HepG2 (cell line): ENCODE measurements at regions not wholly inside any gene's neighbourhood (a gene's known extent, or its start where the extent isn't known, plus 50 kb on each side); places are given as distances from the start of the nearest gene placed in this dataset.

Experiments used
- ATAC-seq: fragments of 200-7000 bp; cut with Tn5 transposase; 3 replicates; pipeline ENCODE4 v1.9.1; 2020; ENCODE audit warnings: mild to moderate bottlenecking, moderate library complexity
- BruUV-seq: library from RNA; stranded (reverse); fragments of 400-500 nt; replicated peaks from 2 replicates; lab custom pipeline; 2021; lab: Mats Ljungman, UMichigan
- CTCF ChIA-PET: fragments of 300-600 bp; formaldehyde crosslinking; extraction: SDS; loops from one replicate; lab custom pipeline; 2021; ENCODE audit warnings: low total read pairs, inconsistent platforms, low intra/inter-chr PET ratio; lab: Yijun Ruan, JAX
- POLR2A ChIA-PET: fragments of 350-600 bp; sonication (Branson Sonifier 250); formaldehyde crosslinking; loops from one replicate; lab custom pipeline; 2020; ENCODE audit warnings: antibody characterized with exemption, inconsistent platforms; lab: Yijun Ruan, JAX
- DNase-seq: peaks from one replicate; pipeline ENCODE4 v3.0.0-alpha.2; 2015; ENCODE audit warnings: low spot score
- FAIRE-seq: peaks from 3 replicates; lab custom pipeline; 2011; peaks lifted over from hg19 to GRCh38; lab: Jason Lieb, UNC
- H2AFZ ChIP-seq: one replicate; pipeline ENCODE4 v1.6.1; 2011; ENCODE audit warnings: low read length, inconsistent platforms
- H3K27ac ChIP-seq: fragments of 300-600 bp; 3 replicates; pipeline ENCODE4 v1.8.0; 2011; ENCODE audit warnings: mixed run types, mild to moderate bottlenecking, mixed read lengths, low read length, inconsistent platforms; ENCODE audit not compliant: insufficient read depth; ENCODE audit errors: extremely low read length
- H3K27me3 ChIP-seq, 2 experiments: fragments of 200-600 bp in 1 of 2; 2 replicates in 1 of 2; 3 replicates in 1 of 2; pipeline versions ENCODE4 v1.6.0 to v1.8.0; 2011; ENCODE audit warnings: low read length in 2 of 2, mild to moderate bottlenecking in 2 of 2, moderate library complexity in 2 of 2, inconsistent platforms in 1 of 2; ENCODE audit not compliant: insufficient read depth in 2 of 2, control insufficient read depth in 1 of 2
- H3K36me3 ChIP-seq, 2 experiments: fragments of 200-600 bp in 1 of 2; replicated peaks in 1 of 2; 2 replicates in 1 of 2; 3 replicates in 1 of 2; pipeline versions ENCODE4 v1.5.1 to v1.8.0; 2011; ENCODE audit warnings: low read length in 2 of 2, inconsistent platforms in 1 of 2; ENCODE audit not compliant: insufficient read depth in 2 of 2, control insufficient read depth in 1 of 2
- H3K4me1 ChIP-seq: 2 replicates; pipeline ENCODE4 v1.5.1; 2012; ENCODE audit warnings: low read length, inconsistent platforms; ENCODE audit not compliant: insufficient read depth
- H3K4me2 ChIP-seq: 2 replicates; pipeline ENCODE4 v1.6.0; 2011; ENCODE audit warnings: low read depth, low read length, inconsistent platforms
- H3K4me3 ChIP-seq, 3 experiments: fragments of 200-600 bp in 1 of 3; sonication (generic), shearing (Covaris generic) in 1 of 3; replicated peaks in 1 of 3; 2 replicates each; pipeline ENCODE4 v1.5.1; 2011 to 2016; ENCODE audit warnings: low read length in 3 of 3, inconsistent platforms in 2 of 3, low read depth in 2 of 3, mild to moderate bottlenecking in 2 of 3, control low read depth in 1 of 3, mixed read lengths in 1 of 3; ENCODE audit not compliant: insufficient read depth in 1 of 3
- H3K79me2 ChIP-seq: one replicate; pipeline ENCODE4 v1.6.1; 2011; ENCODE audit warnings: low read length, inconsistent platforms; ENCODE audit not compliant: insufficient read depth
- H3K9ac ChIP-seq: 2 replicates; pipeline ENCODE4 v1.6.0; 2011; ENCODE audit warnings: mild to moderate bottlenecking, low read depth, low read length, inconsistent platforms; ENCODE audit not compliant: insufficient read depth
- H3K9me3 ChIP-seq: 2 replicates; pipeline ENCODE4 v1.5.1; 2012; ENCODE audit warnings: mild to moderate bottlenecking, low read length
- H4K20me1 ChIP-seq: 2 replicates; pipeline ENCODE4 v1.6.0; 2011; ENCODE audit warnings: inconsistent platforms, mild to moderate bottlenecking, low read length, moderate library complexity; ENCODE audit not compliant: insufficient read depth
- BORCS8-MEF2B ChIP-seq: sonication (generic); formaldehyde crosslinking; IDR thresholded peaks from 2 replicates; pipeline ENCODE4 v1.8.0; 2022; ENCODE audit warnings: mild to moderate bottlenecking, missing genetic modification reagents
- CC2D1A ChIP-seq: sonication (generic); formaldehyde crosslinking; IDR thresholded peaks from 2 replicates; pipeline ENCODE4 v1.8.1; 2023; ENCODE audit warnings: mild to moderate bottlenecking, missing genetic modification reagents
- CREB1 ChIP-seq, 2 experiments: fragments of 450-650 bp in 1 of 2; IDR thresholded peaks; 2 replicates each; pipeline ENCODE4 v1.6.1; 2016 to 2017; ENCODE audit warnings: control low read depth in 1 of 2, mild to moderate bottlenecking in 1 of 2, missing compliant biosample characterization in 1 of 2, missing genetic modification characterization in 1 of 2
- MIER3 ChIP-seq: IDR thresholded peaks from 2 replicates; pipeline ENCODE4 v1.6.1; 2016; ENCODE audit warnings: missing compliant biosample characterization, borderline replicate concordance
- PCBP1 ChIP-seq: fragments of 200-400 bp; formaldehyde crosslinking; IDR thresholded peaks from 2 replicates; pipeline ENCODE4 v1.6.1; 2017; ENCODE audit warnings: mild to moderate bottlenecking, low read depth, low read length, borderline replicate concordance
- REL ChIP-seq: sonication (generic); formaldehyde crosslinking; conservative IDR thresholded peaks from 2 replicates; pipeline ENCODE4 v1.8.0; 2022; ENCODE audit warnings: mild to moderate bottlenecking, missing genetic modification reagents, moderate library complexity
- REPIN1 ChIP-seq: sonication (generic); formaldehyde crosslinking; IDR thresholded peaks from 2 replicates; pipeline ENCODE4 v1.8.0; 2022; ENCODE audit warnings: missing genetic modification reagents, low read depth, mild to moderate bottlenecking, borderline replicate concordance
- XRCC5 ChIP-seq: fragments of 200-400 bp; formaldehyde crosslinking; optimal IDR thresholded peaks from 2 replicates; pipeline ENCODE3; 2017; ENCODE audit warnings: mild to moderate bottlenecking, low read length
- ZFAT ChIP-seq: sonication (generic); formaldehyde crosslinking; conservative IDR thresholded peaks from 2 replicates; pipeline ENCODE4 v1.8.1; 2023; ENCODE audit warnings: missing genetic modification reagents, inconsistent platforms
- ZFP36L1 ChIP-seq: sonication (generic); formaldehyde crosslinking; IDR thresholded peaks from 2 replicates; pipeline ENCODE4 v1.8.0; 2022; ENCODE audit warnings: mild to moderate bottlenecking, missing genetic modification reagents, moderate library complexity
- ZNF138 ChIP-seq: sonication (generic); formaldehyde crosslinking; IDR thresholded peaks from 2 replicates; pipeline ENCODE4 v1.5.0; 2020; ENCODE audit warnings: mild to moderate bottlenecking, low read depth, missing genetic modification reagents
- ZNF260 ChIP-seq: sonication (generic); formaldehyde crosslinking; IDR thresholded peaks from 2 replicates; pipeline ENCODE4 v1.4.0; 2020; ENCODE audit warnings: missing genetic modification reagents, low read depth, mild to moderate bottlenecking, borderline replicate concordance
- ZNF674 ChIP-seq: sonication (generic); formaldehyde crosslinking; IDR thresholded peaks from 2 replicates; pipeline ENCODE4 v1.5.0; 2020; ENCODE audit warnings: low read depth, mild to moderate bottlenecking, missing genetic modification reagents
- WGBS: methylation state at CpG from one replicate; pipeline ENCODE4 v1.1.6; 2017; ENCODE audit warnings: low lambda C conversion rate; 5-methylcytosine and 5-hydroxymethylcytosine counted together
- in situ Hi-C: cut with HindIII; loops from 2 replicates; pipeline ENCODE4 v1.10.0; 2017; ENCODE audit warnings: low pct_unique_long_range_greater_than_20kb; ENCODE audit not compliant: extremely low pct_ligation_motif_present
- intact Hi-C: fragments of 100-400 bp; cut with micrococcal nuclease; formaldehyde crosslinking; loops from one replicate; pipeline ENCODE4 v1.10.0; 2022; ENCODE audit not compliant: unreplicated experiment
- TF ChIP-seq, protein P1 (sequence below): sonication (generic); formaldehyde crosslinking; IDR thresholded peaks from 2 replicates; pipeline ENCODE4 v1.4.0; 2020; ENCODE audit warnings: mild to moderate bottlenecking, missing genetic modification reagents
- TF ChIP-seq, protein P2 (sequence below): IDR thresholded peaks from 2 replicates; pipeline ENCODE4 v1.6.1; 2016; ENCODE audit warnings: missing compliant biosample characterization, missing genetic modification reagents, borderline replicate concordance
- TF ChIP-seq, protein P3 (sequence below): sonication (generic); formaldehyde crosslinking; IDR thresholded peaks from 2 replicates; pipeline ENCODE4 v1.5.0; 2020; ENCODE audit warnings: mild to moderate bottlenecking, missing genetic modification reagents, moderate library complexity
- TF ChIP-seq, protein P4 (sequence below): IDR thresholded peaks from 2 replicates; pipeline ENCODE4 v1.6.1; 2018; ENCODE audit warnings: missing genetic modification reagents, mild to moderate bottlenecking, missing compliant biosample characterization

DNA sequence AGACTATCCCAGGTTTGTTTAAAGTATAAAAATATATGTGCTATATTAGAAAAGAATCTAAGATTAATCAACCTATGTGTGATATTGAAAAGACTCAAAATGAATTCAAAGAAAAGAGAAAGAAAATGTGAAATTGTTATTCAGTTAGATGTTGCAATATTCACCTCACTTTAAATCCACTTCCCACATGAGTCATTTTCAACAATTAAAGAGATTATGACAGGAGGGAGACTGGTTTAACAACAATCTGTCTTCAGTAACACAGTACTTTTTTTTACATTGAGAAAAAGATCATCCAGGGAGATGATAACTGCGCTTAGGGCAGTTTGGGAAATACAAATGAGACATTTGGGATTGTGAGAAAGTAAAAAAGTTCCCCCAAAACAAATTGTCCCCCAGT is 1246.2 kb downstream of the SLITRK1 start:
- no peaks in the 10 kb centered on the region for H3K4me1 ChIP-seq
- no peaks in the 10 kb centered on the region for H3K79me2 ChIP-seq
- FAIRE-seq = no peak
- H3K27ac ChIP-seq = no peak overlapping the region
- 0% methylated on average over 1 of the region's 1 CpG for WGBS
- POLR2A ChIA-PET = no interaction called here
- ATAC-seq = no peak
- DNase-seq = no peak
- intact Hi-C loops (no loop called here), in situ Hi-C loops (no loop called here)
- peaks cover 10% of the 10 kb centered on the region; the same call in 1 of the 2 replicates for H3K9me3 ChIP-seq
- H4K20me1 ChIP-seq = no peaks in the 10 kb centered on the region
- no peak overlapping the region for H3K9ac ChIP-seq
- H3K4me3 ChIP-seq = no peak overlapping the region
- no peaks in the 10 kb centered on the region for H3K36me3 ChIP-seq
- H3K27me3 ChIP-seq = no peaks in the 10 kb centered on the region; a peak in 1 of 5 replicates
- no peak overlapping the region for H3K4me2 ChIP-seq
- no TSS peak for BruUV-seq
- H2AFZ ChIP-seq = no peak overlapping the region
- CTCF ChIA-PET = no interaction called here
- TF ChIP-seq, protein P1, sequence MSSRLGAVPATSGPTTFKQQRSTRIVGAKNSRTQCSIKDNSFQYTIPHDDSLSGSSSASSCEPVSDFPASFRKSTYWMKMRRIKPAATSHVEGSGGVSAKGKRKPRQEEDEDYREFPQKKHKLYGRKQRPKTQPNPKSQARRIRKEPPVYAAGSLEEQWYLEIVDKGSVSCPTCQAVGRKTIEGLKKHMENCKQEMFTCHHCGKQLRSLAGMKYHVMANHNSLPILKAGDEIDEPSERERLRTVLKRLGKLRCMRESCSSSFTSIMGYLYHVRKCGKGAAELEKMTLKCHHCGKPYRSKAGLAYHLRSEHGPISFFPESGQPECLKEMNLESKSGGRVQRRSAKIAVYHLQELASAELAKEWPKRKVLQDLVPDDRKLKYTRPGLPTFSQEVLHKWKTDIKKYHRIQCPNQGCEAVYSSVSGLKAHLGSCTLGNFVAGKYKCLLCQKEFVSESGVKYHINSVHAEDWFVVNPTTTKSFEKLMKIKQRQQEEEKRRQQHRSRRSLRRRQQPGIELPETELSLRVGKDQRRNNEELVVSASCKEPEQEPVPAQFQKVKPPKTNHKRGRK (CRISPR knock-in tag) = no peak
- TF ChIP-seq XRCC5 (no peak), ZNF260 (CRISPR knock-in tag) (no peak), MIER3 (CRISPR knock-in tag) (no peak), REPIN1 (no peak), CREB1 (IDR thresholded peaks at IDR 0.05) (no peak), CREB1 (CRISPR knock-in tag; IDR thresholded peaks at IDR 0.05) (no peak), REL (CRISPR knock-in tag) (no peak), PCBP1 (no peak), BORCS8-MEF2B (no peak), ZNF138 (no peak), CC2D1A (no peak), ZFP36L1 (CRISPR knock-in tag) (no peak), ZNF674 (CRISPR knock-in tag) (no peak), ZFAT (CRISPR knock-in tag) (no peak)
- TF ChIP-seq, protein P2, sequence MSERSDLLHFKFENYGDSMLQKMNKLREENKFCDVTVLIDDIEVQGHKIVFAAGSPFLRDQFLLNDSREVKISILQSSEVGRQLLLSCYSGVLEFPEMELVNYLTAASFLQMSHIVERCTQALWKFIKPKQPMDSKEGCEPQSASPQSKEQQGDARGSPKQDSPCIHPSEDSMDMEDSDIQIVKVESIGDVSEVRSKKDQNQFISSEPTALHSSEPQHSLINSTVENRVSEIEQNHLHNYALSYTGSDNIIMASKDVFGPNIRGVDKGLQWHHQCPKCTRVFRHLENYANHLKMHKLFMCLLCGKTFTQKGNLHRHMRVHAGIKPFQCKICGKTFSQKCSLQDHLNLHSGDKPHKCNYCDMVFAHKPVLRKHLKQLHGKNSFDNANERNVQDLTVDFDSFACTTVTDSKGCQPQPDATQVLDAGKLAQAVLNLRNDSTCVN (CRISPR knock-in tag) = no peak
- TF ChIP-seq, protein P3, sequence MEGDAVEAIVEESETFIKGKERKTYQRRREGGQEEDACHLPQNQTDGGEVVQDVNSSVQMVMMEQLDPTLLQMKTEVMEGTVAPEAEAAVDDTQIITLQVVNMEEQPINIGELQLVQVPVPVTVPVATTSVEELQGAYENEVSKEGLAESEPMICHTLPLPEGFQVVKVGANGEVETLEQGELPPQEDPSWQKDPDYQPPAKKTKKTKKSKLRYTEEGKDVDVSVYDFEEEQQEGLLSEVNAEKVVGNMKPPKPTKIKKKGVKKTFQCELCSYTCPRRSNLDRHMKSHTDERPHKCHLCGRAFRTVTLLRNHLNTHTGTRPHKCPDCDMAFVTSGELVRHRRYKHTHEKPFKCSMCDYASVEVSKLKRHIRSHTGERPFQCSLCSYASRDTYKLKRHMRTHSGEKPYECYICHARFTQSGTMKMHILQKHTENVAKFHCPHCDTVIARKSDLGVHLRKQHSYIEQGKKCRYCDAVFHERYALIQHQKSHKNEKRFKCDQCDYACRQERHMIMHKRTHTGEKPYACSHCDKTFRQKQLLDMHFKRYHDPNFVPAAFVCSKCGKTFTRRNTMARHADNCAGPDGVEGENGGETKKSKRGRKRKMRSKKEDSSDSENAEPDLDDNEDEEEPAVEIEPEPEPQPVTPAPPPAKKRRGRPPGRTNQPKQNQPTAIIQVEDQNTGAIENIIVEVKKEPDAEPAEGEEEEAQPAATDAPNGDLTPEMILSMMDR (CRISPR knock-in tag) = no peak
- TF ChIP-seq, protein P4, sequence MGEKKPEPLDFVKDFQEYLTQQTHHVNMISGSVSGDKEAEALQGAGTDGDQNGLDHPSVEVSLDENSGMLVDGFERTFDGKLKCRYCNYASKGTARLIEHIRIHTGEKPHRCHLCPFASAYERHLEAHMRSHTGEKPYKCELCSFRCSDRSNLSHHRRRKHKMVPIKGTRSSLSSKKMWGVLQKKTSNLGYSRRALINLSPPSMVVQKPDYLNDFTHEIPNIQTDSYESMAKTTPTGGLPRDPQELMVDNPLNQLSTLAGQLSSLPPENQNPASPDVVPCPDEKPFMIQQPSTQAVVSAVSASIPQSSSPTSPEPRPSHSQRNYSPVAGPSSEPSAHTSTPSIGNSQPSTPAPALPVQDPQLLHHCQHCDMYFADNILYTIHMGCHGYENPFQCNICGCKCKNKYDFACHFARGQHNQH = no peak
